CD4-positive, alpha-beta T cell treated with Interleukin-2 at 100 ng/mL for 4 hours (primary cell): ENCODE measurements at regions not wholly inside any gene's neighbourhood (a gene's known extent, or its start where the extent isn't known, plus 50 kb on each side); places are given as distances from the start of the nearest gene placed in this dataset.

Experiments
- DNase-seq: peaks from one replicate; pipeline ENCODE4 v3.0.0-alpha.2; 2020; ENCODE audit warnings: low spot score

GRCh38 chr18:34075963-34076860, 148.5 kb downstream of the NOL4 start:
- no peak for DNase-seq

- DNase-seq = no peak
Measured at GRCh38 chr18:34061226-34061625, 163.5 kb downstream of the NOL4 start.

- DNase-seq = no peak
Measured at GRCh38 chr18:34055227-34055626, 169.5 kb downstream of the NOL4 start.

GRCh38 chr18:34050661-34051060, 174.1 kb downstream of the NOL4 start:
- DNase-seq = no peak

- DNase-seq = no peak
Measured at GRCh38 chr18:34049511-34049910, 175.2 kb downstream of the NOL4 start.

- DNase-seq = no peak
Measured at GRCh38 chr18:34048423-34048822, 176.3 kb downstream of the NOL4 start.

GRCh38 chr18:34042423-34043146, 182.1 kb downstream of the NOL4 start:
- no peak for DNase-seq

- no peak for DNase-seq
Measured at GRCh38 chr18:34039611-34040010, 185.1 kb downstream of the NOL4 start.

GRCh38 chr18:34039201-34039600, 185.5 kb downstream of the NOL4 start:
- DNase-seq = no peak

GRCh38 chr18:34038086-34038485, 186.6 kb downstream of the NOL4 start:
- no peak for DNase-seq

- no peak for DNase-seq
Measured at GRCh38 chr18:34033968-34034367, 190.7 kb downstream of the NOL4 start.

GRCh38 chr18:34031810-34032209, 192.9 kb downstream of the NOL4 start:
- no peak for DNase-seq

- no peak for DNase-seq
Measured at GRCh38 chr18:34028324-34028723, 196.4 kb downstream of the NOL4 start.

- no peak for DNase-seq
Measured at GRCh38 chr18:34025191-34025801, 199.4 kb downstream of the NOL4 start.

- DNase-seq = no peak
Measured at GRCh38 chr18:34023471-34023870, 201.2 kb downstream of the NOL4 start.

GRCh38 chr18:34018336-34018735, 206.4 kb downstream of the NOL4 start:
- no peak for DNase-seq

GRCh38 chr18:34003687-34004086, 221.0 kb downstream of the NOL4 start:
- DNase-seq = no peak

- DNase-seq = no peak
Measured at GRCh38 chr18:34002130-34002529, 222.6 kb downstream of the NOL4 start.

GRCh38 chr18:34001376-34001775, 223.3 kb downstream of the NOL4 start:
- DNase-seq = no peak

- DNase-seq = no peak
Measured at GRCh38 chr18:33987206-33987605, 237.5 kb downstream of the NOL4 start.

GRCh38 chr18:33983126-33983525, 241.6 kb downstream of the NOL4 start:
- no peak for DNase-seq

- DNase-seq = no peak
Measured at GRCh38 chr18:33960417-33960816, 264.3 kb downstream of the NOL4 start.

GRCh38 chr18:33959609-33960008, 265.1 kb downstream of the NOL4 start:
- no peak for DNase-seq
